Occipital lobe (tissue), 1 donor: ENCODE measurements at regions not wholly inside any gene's neighbourhood (a gene's known extent, or its start where the extent isn't known, plus 50 kb on each side); places are given as distances from the start of the nearest gene placed in this dataset.
"Not testable (repeated sequence)": the region's sequence is repeated elsewhere in the genome, so short reads cannot be mapped to it uniquely, and the experiment has no call there.

Experiments used
- DNase-seq: peaks from one replicate; lab custom pipeline; 2025; lab: John Stamatoyannopoulos, UW

- no peak for DNase-seq
Observed at GRCh38 chr10:6699336-6699735, 119.3 kb upstream of the PRKCQ start.

GRCh38 chr10:6695519-6695918 is 115.4 kb upstream of the PRKCQ start:
- no peak for DNase-seq

GRCh38 chr10:6694447-6695140 is 114.5 kb upstream of the PRKCQ start:
- no peak for DNase-seq

GRCh38 chr10:6692856-6693255 is 112.8 kb upstream of the PRKCQ start:
- no peak for DNase-seq

- no peak for DNase-seq
Observed at GRCh38 chr10:6692103-6692502, 112.0 kb upstream of the PRKCQ start.

- DNase-seq = no peak
Observed at GRCh38 chr10:6689036-6689435, 109.0 kb upstream of the PRKCQ start.

- no peak for DNase-seq
Observed at GRCh38 chr10:6680735-6681134, 100.7 kb upstream of the PRKCQ start.

- DNase-seq = no peak
Observed at GRCh38 chr10:6678956-6679355, 98.9 kb upstream of the PRKCQ start.

- DNase-seq = peak; percentile 4
Observed at GRCh38 chr10:6678211-6678803, 98.2 kb upstream of the PRKCQ start.

GRCh38 chr10:6677129-6677528 is 97.1 kb upstream of the PRKCQ start:
- not testable (repeated sequence) for DNase-seq

- no peak for DNase-seq
Observed at GRCh38 chr10:6674291-6674690, 94.2 kb upstream of the PRKCQ start.

GRCh38 chr10:6671976-6672375 is 91.9 kb upstream of the PRKCQ start:
- no peak for DNase-seq

GRCh38 chr10:6669269-6669859 is 89.3 kb upstream of the PRKCQ start:
- DNase-seq = no peak

- no peak for DNase-seq
Observed at GRCh38 chr10:6667679-6668270, 87.7 kb upstream of the PRKCQ start.

GRCh38 chr10:6667150-6667549 is 87.1 kb upstream of the PRKCQ start:
- no peak for DNase-seq

GRCh38 chr10:6665847-6666246 is 85.8 kb upstream of the PRKCQ start:
- DNase-seq = no peak

GRCh38 chr10:6660460-6660859 is 80.4 kb upstream of the PRKCQ start:
- no peak for DNase-seq

GRCh38 chr10:6659451-6659850 is 79.4 kb upstream of the PRKCQ start:
- DNase-seq = no peak

GRCh38 chr10:6657669-6658068 is 77.6 kb upstream of the PRKCQ start:
- no peak for DNase-seq

GRCh38 chr10:6657196-6657595 is 77.1 kb upstream of the PRKCQ start:
- no peak for DNase-seq

- no peak for DNase-seq
Observed at GRCh38 chr10:6654571-6654970, 74.5 kb upstream of the PRKCQ start.

- no peak for DNase-seq
Observed at GRCh38 chr10:6650586-6650985, 70.5 kb upstream of the PRKCQ start.

- no peak for DNase-seq
Observed at GRCh38 chr10:6649903-6650302, 69.8 kb upstream of the PRKCQ start.
